ENCODE measurements at regions not wholly inside any gene's neighbourhood (a gene's known extent, or its start where the extent isn't known, plus 50 kb on each side); places are given as distances from the start of the nearest gene placed in this dataset.

DNA sequence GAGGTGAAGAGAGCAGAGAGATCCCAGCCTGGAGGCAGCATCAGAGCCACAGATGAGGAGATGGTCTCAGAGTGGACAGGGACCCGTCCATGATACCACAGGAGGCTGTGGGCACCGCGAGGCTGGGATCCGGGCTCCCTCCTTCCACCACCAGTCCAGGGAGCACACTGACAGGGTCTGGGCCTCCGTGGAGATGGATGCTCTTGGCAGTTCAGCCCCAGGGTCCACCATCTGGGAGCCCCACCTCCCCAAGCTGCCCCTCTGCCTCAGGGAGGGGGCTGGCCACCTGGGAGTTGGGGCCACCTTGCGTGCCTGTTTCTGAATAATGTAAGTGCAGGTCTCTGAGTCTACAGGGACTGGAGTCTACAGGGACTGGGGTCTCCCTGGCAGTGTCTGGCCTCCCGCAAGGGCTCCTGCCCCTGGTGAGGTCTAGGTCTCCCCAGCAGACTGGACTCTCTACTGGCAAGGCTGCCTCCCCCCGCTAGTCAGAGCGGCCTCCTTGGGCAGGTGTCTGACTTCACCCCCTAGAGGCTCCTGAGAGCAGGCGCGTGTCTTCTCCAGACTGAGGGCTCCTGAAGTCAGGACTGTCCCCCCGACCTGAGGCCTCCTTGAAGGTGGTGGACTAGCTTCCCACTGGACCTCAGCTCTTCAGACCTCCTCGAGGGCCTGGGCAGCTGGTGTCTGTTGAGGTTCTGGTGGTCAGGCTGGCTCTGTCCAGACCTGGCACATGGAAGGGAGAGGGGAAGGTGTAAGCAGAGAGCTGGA lies 218.5 kb downstream of the PTPRU start:
- DNase-seq (ENCODE audit: low read depth in 2 of 2), result no peak

GRCh38 chr1:29453502-29454240 lies 217.3 kb downstream of the PTPRU start:
- DNase-seq (ENCODE audit: low read depth in 2 of 2), result no peak

DNA sequence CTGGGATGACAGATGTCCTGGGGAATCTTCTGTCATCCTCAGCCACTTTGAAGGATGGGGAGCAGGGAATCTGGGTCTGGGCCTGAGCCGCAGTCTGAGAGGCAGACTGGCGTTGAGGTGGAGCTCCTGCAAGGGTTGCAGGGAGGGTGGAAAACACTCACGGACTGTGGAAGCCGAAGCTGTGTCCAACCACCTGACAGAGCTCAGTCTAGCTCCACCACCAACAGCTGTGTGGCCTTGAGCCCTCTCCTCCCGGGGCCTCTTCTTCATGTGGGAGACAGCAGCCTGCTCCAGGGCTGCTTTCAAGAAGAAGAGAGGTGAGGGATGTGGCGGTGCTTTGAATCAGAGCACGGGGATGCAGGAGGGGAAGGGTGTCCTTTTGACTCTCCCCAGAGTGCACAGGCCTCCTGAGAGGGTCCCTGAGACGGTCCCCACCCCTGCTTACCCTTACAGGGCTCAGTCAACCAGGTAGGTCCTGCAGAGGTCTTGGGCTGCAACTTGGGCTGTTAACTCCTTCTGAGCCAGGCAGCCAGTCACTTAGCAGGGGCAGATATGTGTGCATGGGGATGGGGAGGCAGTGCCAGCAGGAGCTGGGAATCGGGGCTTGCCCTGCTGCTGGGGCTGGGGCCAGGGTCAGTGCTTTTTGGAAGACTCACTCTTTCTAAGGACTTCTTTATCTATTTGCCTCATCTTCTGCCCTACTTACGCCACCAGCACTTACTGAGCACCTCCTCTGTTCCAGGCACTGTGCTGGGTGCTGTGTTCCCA lies 216.3 kb downstream of the PTPRU start:
- DNase-seq (ENCODE audit: low read depth in 2 of 2), result no peak

GRCh38 chr1:29451368-29451892 lies 215.1 kb downstream of the PTPRU start:
- DNase-seq (ENCODE audit: low read depth in 2 of 2), result no peak

GRCh38 chr1:29450591-29450990 lies 214.3 kb downstream of the PTPRU start:
- DNase-seq (ENCODE audit: low read depth in 2 of 2), result no peak

GRCh38 chr1:29448456-29449235 lies 212.3 kb downstream of the PTPRU start:
- DNase-seq (ENCODE audit: low read depth in 2 of 2), result no peak

GRCh38 chr1:29447368-29447767 lies 211.0 kb downstream of the PTPRU start:
- no peak for DNase-seq (ENCODE audit: low read depth in 2 of 2)

DNA sequence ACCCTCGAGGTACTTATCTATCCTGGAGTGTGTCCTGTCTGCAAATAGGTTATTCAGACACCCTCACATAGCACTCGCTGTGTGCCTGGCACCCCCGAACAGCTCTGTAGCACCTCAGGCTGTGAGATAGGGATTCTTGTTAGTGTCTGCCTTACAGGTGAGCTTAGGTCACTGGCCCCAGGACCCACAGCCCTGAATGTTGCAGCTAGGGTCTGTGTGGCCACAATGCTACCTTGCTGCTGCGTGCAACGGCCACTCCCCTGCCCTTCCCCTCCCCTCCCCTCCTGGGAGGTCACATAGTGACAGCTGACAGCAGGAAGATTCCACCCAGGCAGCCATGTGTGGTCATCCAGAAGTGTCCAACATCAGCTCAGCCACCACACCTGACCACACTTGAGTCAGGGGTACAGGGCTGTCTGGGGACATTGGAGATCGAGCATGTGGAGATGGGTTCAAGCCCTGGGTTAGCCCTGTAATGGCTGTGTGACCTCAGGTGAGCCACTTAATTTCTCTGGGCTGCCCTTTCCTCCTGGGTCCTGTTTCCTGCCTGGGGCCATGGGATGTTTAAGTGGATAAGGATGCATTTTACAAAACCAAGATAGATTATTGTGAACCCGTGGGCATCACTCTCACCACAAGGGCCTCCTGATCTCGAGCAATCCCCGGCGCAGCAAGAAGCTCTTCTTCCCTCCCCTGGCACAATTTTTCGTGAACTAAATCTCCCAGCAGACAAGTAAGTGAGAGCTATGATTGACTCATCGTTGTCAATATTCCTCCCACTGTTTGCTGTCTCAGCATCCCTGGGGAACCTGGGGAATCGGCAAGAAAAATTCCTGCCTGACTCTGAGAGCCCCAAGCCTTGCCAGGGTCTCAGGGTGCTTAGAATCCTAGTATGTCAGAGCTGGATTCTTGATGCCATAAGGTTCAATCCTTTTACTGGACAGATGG lies 208.7 kb downstream of the PTPRU start:
- no peak for DNase-seq (ENCODE audit: low read depth in 2 of 2)

DNA sequence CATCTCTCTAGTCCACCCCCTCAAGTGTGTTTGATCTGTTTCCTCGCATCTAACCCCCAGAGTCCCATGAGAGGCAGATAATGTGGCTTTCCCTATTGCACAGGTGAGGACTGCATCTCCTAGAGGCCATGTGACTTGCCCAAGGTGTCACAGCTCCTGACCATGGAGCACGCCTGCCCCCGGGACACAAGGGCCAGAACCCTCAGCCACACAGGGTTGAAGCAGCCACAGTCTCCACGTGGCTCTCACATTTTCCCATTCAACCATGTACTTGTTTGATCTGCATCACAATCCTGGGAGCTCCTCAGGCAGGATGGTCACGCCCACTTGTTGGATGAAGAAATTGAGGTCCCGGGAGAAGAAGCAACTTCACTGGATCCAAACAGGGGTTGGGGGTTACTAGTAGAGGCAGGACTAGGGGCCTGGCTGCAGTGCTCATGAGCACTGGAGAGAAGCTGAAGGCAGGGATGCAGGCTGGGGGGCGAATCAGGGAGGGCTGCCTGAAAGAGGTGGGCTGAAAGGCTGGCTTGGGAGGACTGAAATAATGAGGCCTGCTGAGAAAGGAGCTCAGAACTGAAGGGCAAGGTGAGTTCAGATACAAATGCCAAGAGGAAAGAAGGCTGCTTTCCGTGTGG lies 207.9 kb downstream of the PTPRU start:
- no peak for DNase-seq (ENCODE audit: low read depth in 2 of 2)

DNA sequence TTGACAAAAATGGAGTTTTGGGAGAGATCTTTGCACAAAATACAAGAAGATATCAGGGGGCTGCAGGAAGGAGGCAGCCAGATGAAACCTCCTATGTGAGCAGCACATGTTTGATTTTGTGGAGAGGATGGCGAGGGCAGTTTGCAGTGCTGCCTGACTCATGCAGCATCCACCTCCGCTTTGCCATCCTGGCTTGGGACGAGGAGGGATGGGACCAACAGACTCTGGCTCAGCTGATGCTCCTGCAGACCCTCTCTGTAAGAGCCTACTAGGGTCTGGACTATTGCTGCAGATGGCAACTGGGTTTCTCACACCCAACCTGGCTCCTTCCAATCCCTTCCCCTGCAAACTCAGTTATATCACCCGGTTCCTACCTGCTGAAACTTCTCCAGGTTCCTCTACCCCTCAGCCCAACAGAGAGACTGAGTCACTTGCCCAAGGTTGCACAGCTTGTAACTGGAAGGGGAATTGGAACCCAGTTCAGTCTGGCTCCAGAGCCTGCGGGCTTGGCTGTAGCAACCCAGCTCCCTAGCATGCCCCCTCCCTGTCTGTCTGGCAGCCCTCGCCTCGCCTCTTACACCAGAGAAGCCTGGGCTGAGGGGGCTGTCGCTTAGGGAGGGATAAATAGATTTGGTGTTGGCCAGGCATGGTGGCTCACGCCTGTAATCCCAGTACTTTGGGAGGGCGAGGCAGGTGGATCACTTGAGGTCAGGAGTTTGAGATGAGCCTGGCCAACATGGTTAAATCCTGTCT lies 205.8 kb downstream of the PTPRU start:
- DNase-seq (ENCODE audit: low read depth in 2 of 2), result no peak

GRCh38 chr1:29439615-29440014 lies 203.3 kb downstream of the PTPRU start:
- DNase-seq (ENCODE audit: low read depth in 2 of 2), result no peak

- DNase-seq (ENCODE audit: low read depth in 2 of 2), result no peak
These were observed 202.7 kb downstream of the PTPRU start for GRCh38 chr1:29438991-29439390.

GRCh38 chr1:29437946-29438345 lies 201.6 kb downstream of the PTPRU start:
- DNase-seq (ENCODE audit: low read depth in 2 of 2), result no peak

GRCh38 chr1:29436181-29436785 lies 200.0 kb downstream of the PTPRU start:
- no peak for DNase-seq (ENCODE audit: low read depth in 2 of 2)

DNA sequence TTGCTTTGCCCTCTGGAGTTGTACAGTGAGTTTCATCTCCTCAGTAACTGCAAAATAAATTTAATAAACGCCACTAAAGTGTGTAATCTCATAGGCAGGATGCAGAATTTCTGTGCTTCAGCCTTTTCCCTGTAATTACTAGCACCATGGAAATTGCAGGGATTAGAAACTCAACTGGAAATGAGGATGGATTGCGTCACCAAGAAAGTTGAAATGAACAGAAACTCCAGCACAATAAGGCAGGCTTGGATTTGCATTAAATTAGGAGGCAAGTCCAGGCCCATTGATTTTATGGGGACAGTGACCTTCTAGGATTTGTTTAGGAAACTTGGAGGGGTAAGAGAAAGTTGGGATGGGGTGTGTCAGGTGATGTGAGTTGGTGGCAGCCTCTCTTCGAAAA lies 197.5 kb downstream of the PTPRU start:
- DNase-seq (ENCODE audit: low read depth in 2 of 2), result no peak

GRCh38 chr1:29431138-29431537 lies 194.8 kb downstream of the PTPRU start:
- no peak for DNase-seq (ENCODE audit: low read depth in 2 of 2)

GRCh38 chr1:29429656-29430055 lies 193.3 kb downstream of the PTPRU start:
- no peak for DNase-seq (ENCODE audit: low read depth in 2 of 2)

- DNase-seq (ENCODE audit: low read depth in 2 of 2), result no peak
These were observed 192.7 kb downstream of the PTPRU start for GRCh38 chr1:29428997-29429396.

GRCh38 chr1:29428280-29428615 lies 191.9 kb downstream of the PTPRU start:
- no peak for DNase-seq (ENCODE audit: low read depth in 2 of 2)
